Lower lobe of right lung (tissue), 2 donors: ENCODE measurements at regions not wholly inside any gene's neighbourhood (a gene's known extent, or its start where the extent isn't known, plus 50 kb on each side); places are given as distances from the start of the nearest gene placed in this dataset.

ENCODE experiments used
- ATAC-seq, 2 donors: fragments of 200-7000 bp; cut with Tn5 transposase; one replicate each; pipeline ENCODE4 v1.9.1; 2020 to 2022; ENCODE audit warnings: mild to moderate bottlenecking in 2 of 2, moderate library complexity in 2 of 2
- DNase-seq: peaks from one replicate; pipeline ENCODE4 v3.0.0-alpha.2; 2020
- H3K27ac ChIP-seq: fragments of 200-600 bp; one replicate; pipeline ENCODE4 v1.8.0; 2022
- H3K27me3 ChIP-seq: fragments of 200-600 bp; one replicate; pipeline ENCODE4 v1.8.0; 2022; ENCODE audit warnings: low read depth
- H3K36me3 ChIP-seq: fragments of 200-600 bp; one replicate; pipeline ENCODE4 v1.8.0; 2022; ENCODE audit warnings: mild to moderate bottlenecking
- H3K4me1 ChIP-seq: fragments of 200-600 bp; one replicate; pipeline ENCODE4 v1.8.0; 2022
- H3K4me3 ChIP-seq: fragments of 200-600 bp; one replicate; pipeline ENCODE4 v1.8.0; 2022; ENCODE audit warnings: mild to moderate bottlenecking
- H3K9me3 ChIP-seq: fragments of 200-600 bp; one replicate; pipeline ENCODE4 v1.8.0; 2022
- intact Hi-C: fragments of 100-400 bp; cut with DNase I; formaldehyde crosslinking; loops from one replicate; pipeline ENCODE4 v1.11.0; 2022
- TF ChIP-seq, protein P1 (sequence below): fragments of 200-600 bp; IDR thresholded peaks from one replicate; pipeline ENCODE4 v1.8.0; 2022; ENCODE audit warnings: antibody characterized with exemption, mild to moderate bottlenecking
- donor health status: DM: no; HTN: yes; CAD: no; lungs with severe emphysema.

- Histone ChIP-seq H3K27ac (no peak overlapping the region), H3K36me3 (no peaks in the 10 kb centered on the region), H3K4me3 (no peak overlapping the region), H3K4me1 (no peaks in the 10 kb centered on the region), H3K27me3 (no peaks in the 10 kb centered on the region), H3K9me3 (no peaks in the 10 kb centered on the region)
- ATAC-seq (no peak), DNase-seq (no peak)
- TF ChIP-seq, protein P1, sequence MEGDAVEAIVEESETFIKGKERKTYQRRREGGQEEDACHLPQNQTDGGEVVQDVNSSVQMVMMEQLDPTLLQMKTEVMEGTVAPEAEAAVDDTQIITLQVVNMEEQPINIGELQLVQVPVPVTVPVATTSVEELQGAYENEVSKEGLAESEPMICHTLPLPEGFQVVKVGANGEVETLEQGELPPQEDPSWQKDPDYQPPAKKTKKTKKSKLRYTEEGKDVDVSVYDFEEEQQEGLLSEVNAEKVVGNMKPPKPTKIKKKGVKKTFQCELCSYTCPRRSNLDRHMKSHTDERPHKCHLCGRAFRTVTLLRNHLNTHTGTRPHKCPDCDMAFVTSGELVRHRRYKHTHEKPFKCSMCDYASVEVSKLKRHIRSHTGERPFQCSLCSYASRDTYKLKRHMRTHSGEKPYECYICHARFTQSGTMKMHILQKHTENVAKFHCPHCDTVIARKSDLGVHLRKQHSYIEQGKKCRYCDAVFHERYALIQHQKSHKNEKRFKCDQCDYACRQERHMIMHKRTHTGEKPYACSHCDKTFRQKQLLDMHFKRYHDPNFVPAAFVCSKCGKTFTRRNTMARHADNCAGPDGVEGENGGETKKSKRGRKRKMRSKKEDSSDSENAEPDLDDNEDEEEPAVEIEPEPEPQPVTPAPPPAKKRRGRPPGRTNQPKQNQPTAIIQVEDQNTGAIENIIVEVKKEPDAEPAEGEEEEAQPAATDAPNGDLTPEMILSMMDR, result no peak
- intact Hi-C loops, result no loop called here
Observed at GRCh38 chr20:12595841-12596240, 412.9 kb upstream of the SPTLC3 start.

DNA sequence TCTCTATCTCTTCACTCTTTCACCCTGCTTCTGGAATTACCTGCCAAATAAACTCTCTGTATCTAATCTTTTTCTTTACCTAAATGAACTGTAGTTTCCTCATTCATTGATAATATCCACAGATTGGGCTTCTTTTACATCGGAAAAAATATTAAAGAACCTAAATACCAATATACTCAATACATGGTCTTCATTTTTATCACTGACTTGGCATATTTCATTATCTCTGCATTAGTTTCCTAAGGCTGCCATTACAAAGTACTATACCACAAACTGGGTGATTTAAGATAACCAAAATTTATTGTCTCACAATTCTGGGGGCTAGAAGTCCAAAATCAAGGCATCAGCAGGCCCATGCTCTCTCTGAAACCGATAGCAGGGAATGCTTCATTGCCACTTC, 411.9 kb upstream of the SPTLC3 start:
- no peak for ATAC-seq
- H3K4me1 ChIP-seq, result no peaks in the 10 kb centered on the region
- TF ChIP-seq, protein P1, result no peak
- no peaks in the 10 kb centered on the region for H3K27me3 ChIP-seq
- no peak overlapping the region for H3K27ac ChIP-seq
- DNase-seq, result no peak
- H3K36me3 ChIP-seq, result no peaks in the 10 kb centered on the region
- H3K4me3 ChIP-seq, result no peak overlapping the region
- intact Hi-C loops, result no loop called here
- no peaks in the 10 kb centered on the region for H3K9me3 ChIP-seq

GRCh38 chr20:12597551-12597950, 411.2 kb upstream of the SPTLC3 start:
- Histone ChIP-seq H3K27ac (no peak overlapping the region), H3K4me1 (no peaks in the 10 kb centered on the region), H3K36me3 (no peaks in the 10 kb centered on the region), H3K9me3 (no peaks in the 10 kb centered on the region), H3K27me3 (no peaks in the 10 kb centered on the region), H3K4me3 (no peak overlapping the region)
- intact Hi-C loops, result no loop called here
- DNase-seq (no peak), ATAC-seq (no peak)
- TF ChIP-seq, protein P1, result no peak

- Histone ChIP-seq H3K27me3 (no peaks in the 10 kb centered on the region), H3K27ac (no peak overlapping the region), H3K36me3 (no peaks in the 10 kb centered on the region), H3K4me1 (no peaks in the 10 kb centered on the region), H3K4me3 (no peak overlapping the region), H3K9me3 (no peaks in the 10 kb centered on the region)
- intact Hi-C loops, result no loop called here
- TF ChIP-seq, protein P1, result no peak
- DNase-seq, result no peak
- ATAC-seq, result no peak
Observed at GRCh38 chr20:12598894-12599293, 409.9 kb upstream of the SPTLC3 start.

GRCh38 chr20:12599494-12599893, 409.3 kb upstream of the SPTLC3 start:
- H3K9me3 ChIP-seq, result no peaks in the 10 kb centered on the region
- TF ChIP-seq, protein P1, result no peak
- H3K27me3 ChIP-seq, result no peaks in the 10 kb centered on the region
- H3K27ac ChIP-seq, result no peak overlapping the region
- DNase-seq (no peak), ATAC-seq (no peak)
- H3K4me1 ChIP-seq, result no peaks in the 10 kb centered on the region
- H3K36me3 ChIP-seq, result no peaks in the 10 kb centered on the region
- H3K4me3 ChIP-seq, result no peak overlapping the region
- intact Hi-C loops, result no loop called here

GRCh38 chr20:12605751-12606150, 403.0 kb upstream of the SPTLC3 start:
- Histone ChIP-seq H3K4me1 (no peaks in the 10 kb centered on the region), H3K4me3 (no peak overlapping the region), H3K27ac (no peak overlapping the region), H3K9me3 (no peaks in the 10 kb centered on the region), H3K27me3 (no peaks in the 10 kb centered on the region), H3K36me3 (no peaks in the 10 kb centered on the region)
- DNase-seq, result no peak
- TF ChIP-seq, protein P1, result no peak
- ATAC-seq, result no peak
- intact Hi-C loops, result no loop called here
